ENCODE measurements at regions not wholly inside any gene's neighbourhood (a gene's known extent, or its start where the extent isn't known, plus 50 kb on each side); places are given as distances from the start of the nearest gene placed in this dataset.
A peak's percentile ranks its signal among the peaks of the same experiment; 100 is the strongest.

DNA sequence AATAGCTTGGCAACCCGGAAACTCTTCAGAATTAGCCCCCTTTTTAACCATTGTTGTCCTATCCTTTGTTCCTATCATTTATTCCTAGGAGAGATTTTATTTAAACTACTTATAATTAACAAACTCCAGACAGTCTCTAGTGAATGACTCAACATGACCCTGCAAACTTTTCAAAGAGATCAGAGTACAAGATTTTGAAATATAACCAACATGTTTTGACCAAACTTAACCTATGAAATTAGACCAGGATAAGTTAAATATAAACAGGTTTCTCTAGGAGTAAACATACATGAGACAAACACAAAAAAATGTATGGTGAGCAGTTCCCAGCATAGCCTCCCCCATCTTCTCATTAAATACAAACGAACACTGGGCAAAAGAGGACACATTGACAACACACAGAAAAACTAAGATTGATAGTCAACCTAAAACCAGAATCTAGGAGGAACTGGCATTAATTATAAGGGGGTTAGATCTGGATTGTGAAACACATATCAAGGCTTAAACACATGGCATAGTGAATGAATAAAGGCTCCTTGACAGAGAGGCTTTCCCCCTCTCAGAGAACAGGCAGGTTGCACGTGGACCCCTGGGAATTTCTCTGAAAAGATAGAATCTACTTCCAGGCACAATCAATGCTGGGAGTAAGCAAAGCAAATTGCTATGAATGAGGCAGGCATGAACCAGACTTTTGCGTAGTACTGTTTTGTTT is 284.1 kb downstream of the IRS1 start:
- ATAC-seq: no peak

DNA sequence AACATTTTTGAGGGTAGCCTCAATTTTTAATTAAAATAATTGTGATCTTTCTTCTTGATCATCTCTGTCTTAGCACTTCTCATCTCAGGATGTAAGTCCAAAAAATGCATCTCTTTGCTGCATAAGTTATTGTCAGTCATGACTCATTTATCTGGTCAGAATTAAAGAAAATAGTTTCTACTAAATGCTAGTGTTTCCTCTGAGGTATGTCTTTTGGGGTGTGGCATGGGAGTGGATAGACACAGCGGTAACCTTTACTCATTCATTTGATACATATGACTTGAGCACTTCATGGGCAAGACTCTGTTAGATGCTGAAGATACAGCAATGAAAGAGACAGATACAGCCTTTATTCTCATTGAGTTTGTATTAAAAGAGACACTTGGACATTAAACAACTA is 284.7 kb downstream of the IRS1 start:
- ATAC-seq: peak; percentile 76

GRCh38 chr2:226511311-226511710 is 288.3 kb downstream of the IRS1 start:
- no peak for ATAC-seq

- ATAC-seq: no peak
Measured at GRCh38 chr2:226508683-226509082, 290.9 kb downstream of the IRS1 start.

GRCh38 chr2:226508005-226508404 is 291.6 kb downstream of the IRS1 start:
- ATAC-seq: no peak

- no peak for ATAC-seq
Measured at GRCh38 chr2:226497146-226497909, 302.3 kb downstream of the IRS1 start.

DNA sequence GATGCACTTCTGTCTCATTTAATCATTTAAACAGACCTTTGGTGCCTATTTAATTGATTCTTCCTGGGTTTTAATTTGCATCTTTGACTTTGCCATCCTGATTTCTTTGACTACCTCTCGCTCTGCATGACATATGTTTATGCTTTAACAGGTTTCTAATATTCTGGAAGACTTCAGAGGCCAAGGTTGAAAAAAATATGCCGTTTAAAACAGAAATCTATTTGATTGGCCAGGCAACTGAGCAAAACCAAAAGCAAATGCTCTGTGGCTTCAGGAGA is 303.4 kb downstream of the IRS1 start:
- ATAC-seq: no peak

- peak; percentile 33 for ATAC-seq
Measured at GRCh38 chr2:226495466-226496272, 304.0 kb downstream of the IRS1 start.

DNA sequence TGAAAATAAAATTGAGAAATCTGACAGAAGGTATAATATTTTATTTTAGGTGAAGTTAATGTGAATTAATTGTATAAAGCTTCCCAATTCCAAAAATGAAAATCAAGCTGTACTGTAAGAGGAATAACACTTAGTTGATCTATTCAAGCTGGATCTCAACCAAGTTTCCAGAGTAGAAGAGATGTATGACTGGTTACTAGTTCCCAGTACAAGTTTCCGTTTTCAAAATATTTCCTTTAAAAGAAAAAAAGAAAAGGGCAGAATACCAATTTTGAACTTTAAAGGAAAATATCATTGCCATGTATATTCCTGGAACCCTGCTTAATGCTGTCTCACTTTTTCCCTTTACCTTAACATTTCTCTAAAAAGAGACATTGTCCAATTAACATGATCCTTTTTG is 308.5 kb downstream of the IRS1 start:
- ATAC-seq: no peak

GRCh38 chr2:226489775-226490541 is 309.7 kb downstream of the IRS1 start:
- no peak for ATAC-seq

DNA sequence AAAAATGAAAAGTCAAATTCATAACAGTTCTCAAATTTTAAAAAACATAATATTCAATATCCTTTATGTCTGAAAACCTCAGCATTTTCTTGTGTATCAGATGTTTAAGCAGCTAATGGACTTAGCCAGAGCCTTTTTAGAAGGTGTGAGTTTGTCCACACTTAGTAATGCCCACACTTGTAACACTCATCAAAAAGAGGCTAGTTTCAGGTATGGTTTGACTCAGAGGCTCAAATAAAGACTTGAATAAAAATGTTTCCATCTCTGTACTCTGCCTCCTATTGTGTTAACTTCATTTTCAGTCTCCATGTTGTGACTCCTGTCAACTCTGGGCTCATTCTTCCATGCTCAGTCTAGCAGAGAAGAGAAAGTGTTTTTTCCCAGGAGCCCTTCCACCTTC is 311.6 kb downstream of the IRS1 start:
- no peak for ATAC-seq

GRCh38 chr2:226487573-226487972 is 312.0 kb downstream of the IRS1 start:
- no peak for ATAC-seq

- ATAC-seq: no peak
Measured at GRCh38 chr2:226483745-226484619, 315.6 kb downstream of the IRS1 start.

- ATAC-seq: no peak
Measured at GRCh38 chr2:226483143-226483542, 316.5 kb downstream of the IRS1 start.

- ATAC-seq: peak; percentile 31
Measured at GRCh38 chr2:226478109-226478809, 321.4 kb downstream of the IRS1 start.

DNA sequence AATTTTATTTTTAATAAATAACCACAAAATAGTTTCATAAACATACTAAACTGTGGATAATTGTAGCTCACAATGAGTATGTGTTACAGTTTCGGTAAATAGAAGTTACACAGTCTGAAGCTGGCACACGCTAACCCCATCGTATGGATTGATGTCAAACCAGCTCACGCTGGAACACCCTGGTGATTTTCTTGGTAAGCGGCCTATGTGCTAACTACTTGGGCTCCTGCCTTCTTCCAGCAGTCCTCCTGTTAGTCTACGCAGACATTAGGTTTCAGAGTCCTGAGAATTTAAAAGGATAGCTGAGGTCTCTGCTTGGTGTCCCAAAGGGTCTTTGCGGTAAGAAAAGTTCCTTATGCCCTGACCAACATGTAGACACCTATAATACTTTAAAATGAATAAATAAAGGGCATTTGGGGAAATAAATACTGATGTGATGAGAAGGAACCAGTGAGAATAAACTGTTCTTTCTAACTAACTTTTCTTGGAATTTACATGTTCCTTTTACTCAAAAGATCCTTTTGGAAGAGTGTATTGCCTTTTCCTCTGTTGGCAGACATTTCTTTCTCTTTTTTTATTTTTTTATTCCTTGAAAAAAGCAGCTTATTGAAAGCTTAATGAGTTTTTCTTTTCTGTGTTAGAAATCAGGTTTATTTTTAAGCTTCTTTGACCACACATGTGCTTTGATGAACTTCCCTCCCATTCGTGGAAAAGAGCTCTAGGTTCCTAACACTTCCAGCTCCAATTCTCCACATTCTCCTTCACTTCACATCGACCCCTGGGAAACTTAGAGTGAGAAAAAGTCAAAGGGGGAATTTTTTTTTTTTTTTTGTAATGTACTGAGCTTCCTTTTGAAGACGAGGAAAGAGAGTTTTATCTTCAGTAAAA is 322.2 kb downstream of the IRS1 start:
- no peak for ATAC-seq

DNA sequence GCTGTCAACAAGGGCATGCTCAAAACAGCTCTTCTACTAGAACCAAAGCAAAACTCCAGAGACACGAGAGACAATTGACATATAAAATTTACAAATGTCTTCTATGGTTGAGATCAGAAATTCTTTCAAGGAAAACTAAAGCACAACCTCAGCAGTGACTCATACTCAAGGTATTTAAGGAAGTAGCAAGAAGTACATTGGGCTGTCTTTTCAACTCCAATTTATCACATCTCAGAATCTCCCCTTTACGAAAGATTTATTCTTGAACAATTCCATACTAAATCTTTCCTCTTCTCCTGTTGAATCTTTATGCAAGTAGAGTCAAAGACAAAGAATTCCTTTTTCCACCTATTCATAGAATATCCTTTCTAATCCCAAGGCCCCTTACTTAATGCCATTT is 324.0 kb downstream of the IRS1 start:
- ATAC-seq: peak; percentile 45

- no peak for ATAC-seq
Measured at GRCh38 chr2:226474131-226474530, 325.5 kb downstream of the IRS1 start.

DNA sequence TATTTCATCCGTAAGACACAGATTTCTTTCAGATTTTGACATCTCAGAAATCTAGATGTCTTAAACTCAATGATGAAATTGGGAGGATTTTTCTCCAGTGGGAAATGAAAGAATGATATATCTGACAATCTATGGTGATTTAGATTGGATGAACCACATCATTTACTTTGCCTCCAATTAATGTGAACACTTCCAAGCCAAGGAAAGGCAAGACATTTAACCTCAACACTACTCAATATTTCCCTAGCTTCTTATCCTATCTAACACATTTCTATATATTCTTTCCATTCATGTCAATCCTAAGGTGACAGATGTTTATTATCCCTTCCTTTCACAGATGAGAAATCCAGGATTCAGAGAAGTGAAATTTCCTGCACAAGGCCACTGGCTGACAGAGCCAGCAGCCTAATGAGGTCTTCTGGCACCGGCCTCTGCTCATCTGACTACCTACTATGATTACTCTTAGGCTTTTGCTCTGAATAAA is 327.6 kb downstream of the IRS1 start:
- no peak for ATAC-seq

DNA sequence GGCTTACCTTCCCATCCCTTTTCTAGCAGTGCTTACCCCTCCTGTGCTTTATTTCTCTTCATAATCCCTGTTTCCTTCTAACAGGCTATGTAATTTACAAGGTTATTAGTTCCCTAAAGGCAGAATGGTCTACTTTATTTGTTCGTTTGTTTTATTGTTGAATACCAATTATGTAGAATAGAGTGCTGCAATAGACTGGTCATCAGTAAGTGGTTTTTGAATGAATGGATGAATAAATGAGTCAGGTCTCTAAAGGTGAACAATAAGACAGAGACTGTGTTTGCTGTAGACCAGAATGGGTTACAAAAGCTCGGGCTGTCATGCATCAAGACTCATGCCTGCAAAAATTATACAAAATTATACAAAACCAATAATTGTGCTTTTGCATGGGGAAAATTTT is 332.0 kb downstream of the IRS1 start:
- no peak for ATAC-seq

Measured in esophagus mucosa (tissue), 1 donor.